Activated CD8-positive, alpha-beta T cell treated with anti-CD3 and anti-CD28 coated beads, Interleukin-2, amount 10 ng/mL, durations not matched to agents 7 days and 5 days (primary cell): ENCODE measurements at regions not wholly inside any gene's neighbourhood (a gene's known extent, or its start where the extent isn't known, plus 50 kb on each side); places are given as distances from the start of the nearest gene placed in this dataset.

Source experiments
- ATAC-seq: fragments of 150-1000 bp; cut with Tn5 transposase; one replicate; pipeline ENCODE4 v1.10.0; 2021; ENCODE audit warnings: moderate library complexity
- CTCF ChIA-PET: fragments of 350-600 bp; sonication (Branson Sonifier 250); formaldehyde crosslinking; loops from one replicate; lab custom pipeline; 2021; ENCODE audit warnings: antibody characterized with exemption; lab: Charles Lee
- POLR2A ChIA-PET: fragments of 350-600 bp; sonication (Branson Sonifier 250); formaldehyde crosslinking; loops from one replicate; lab custom pipeline; 2021; ENCODE audit warnings: antibody characterized with exemption; lab: Charles Lee
- DNase-seq: peaks from one replicate; pipeline ENCODE4 v3.0.0-alpha.2; 2020
- H3K27ac Mint-ChIP-seq: one replicate; pipeline ENCODE4 v1.8.0; 2021; ENCODE audit warnings: mild to moderate bottlenecking, mixed read lengths
- H3K27me3 Mint-ChIP-seq: one replicate; pipeline ENCODE4 v1.8.0; 2021; ENCODE audit warnings: low read depth, mixed read lengths
- H3K36me3 Mint-ChIP-seq: one replicate; pipeline ENCODE4 v1.8.0; 2021; ENCODE audit warnings: low read depth, mixed read lengths
- H3K4me1 Mint-ChIP-seq: one replicate; pipeline ENCODE4 v1.8.0; 2021; ENCODE audit warnings: low read depth, mixed read lengths
- H3K4me3 Mint-ChIP-seq: one replicate; pipeline ENCODE4 v1.8.0; 2021; ENCODE audit warnings: mild to moderate bottlenecking, mixed read lengths
- H3K9me3 Mint-ChIP-seq: one replicate; pipeline ENCODE4 v1.8.0; 2022; ENCODE audit warnings: mixed read lengths; ENCODE audit not compliant: insufficient read depth

- Mint-ChIP-seq H3K36me3 (no peaks in the 10 kb centered on the region), H3K27ac (no peak overlapping the region), H3K4me3 (no peak overlapping the region), H3K9me3 (peaks cover 22% of the 10 kb centered on the region), H3K4me1 (no peaks in the 10 kb centered on the region), H3K27me3 (no peaks in the 10 kb centered on the region)
- DNase-seq (no peak), ATAC-seq (no peak)
- CTCF ChIA-PET, result no interaction called here
- POLR2A ChIA-PET, result no interaction called here
Observed at GRCh38 chr3:76479161-76479650, 560.7 kb upstream of the ROBO2 start.

GRCh38 chr3:76482510-76482909, 557.4 kb upstream of the ROBO2 start:
- Mint-ChIP-seq H3K9me3 (peaks cover 13% of the 10 kb centered on the region), H3K27ac (no peak overlapping the region), H3K27me3 (no peaks in the 10 kb centered on the region), H3K4me1 (no peaks in the 10 kb centered on the region), H3K4me3 (no peak overlapping the region), H3K36me3 (no peaks in the 10 kb centered on the region)
- ChIA-PET CTCF (no interaction called here), POLR2A (no interaction called here)
- DNase-seq, result no peak
- ATAC-seq, result no peak

GRCh38 chr3:76487446-76487845, 552.5 kb upstream of the ROBO2 start:
- H3K27ac Mint-ChIP-seq, result no peak overlapping the region
- POLR2A ChIA-PET, result no interaction called here
- no peak overlapping the region for H3K4me3 Mint-ChIP-seq
- H3K4me1 Mint-ChIP-seq, result no peaks in the 10 kb centered on the region
- ATAC-seq (no peak), DNase-seq (no peak)
- no peaks in the 10 kb centered on the region for H3K36me3 Mint-ChIP-seq
- H3K9me3 Mint-ChIP-seq, result peaks cover 3% of the 10 kb centered on the region
- no peaks in the 10 kb centered on the region for H3K27me3 Mint-ChIP-seq
- CTCF ChIA-PET, result no interaction called here

GRCh38 chr3:76490064-76490463, 549.8 kb upstream of the ROBO2 start:
- Mint-ChIP-seq H3K27ac (no peak overlapping the region), H3K4me3 (no peak overlapping the region), H3K4me1 (no peaks in the 10 kb centered on the region), H3K36me3 (no peaks in the 10 kb centered on the region), H3K27me3 (no peaks in the 10 kb centered on the region), H3K9me3 (peaks cover 3% of the 10 kb centered on the region)
- no peak for ATAC-seq
- ChIA-PET CTCF (no interaction called here), POLR2A (no interaction called here)
- DNase-seq, result no peak

- no peak for DNase-seq
- CTCF ChIA-PET, result no interaction called here
- Mint-ChIP-seq H3K4me3 (no peak overlapping the region), H3K9me3 (peaks cover 14% of the 10 kb centered on the region), H3K4me1 (no peaks in the 10 kb centered on the region), H3K27ac (no peak overlapping the region), H3K27me3 (no peaks in the 10 kb centered on the region), H3K36me3 (no peaks in the 10 kb centered on the region)
- POLR2A ChIA-PET, result no interaction called here
- no peak for ATAC-seq
Observed at GRCh38 chr3:76495216-76495615, 544.7 kb upstream of the ROBO2 start.

GRCh38 chr3:76497636-76498035, 542.3 kb upstream of the ROBO2 start:
- POLR2A ChIA-PET, result no interaction called here
- no peaks in the 10 kb centered on the region for H3K36me3 Mint-ChIP-seq
- CTCF ChIA-PET, result no interaction called here

GRCh38 chr3:76500746-76501275, 539.1 kb upstream of the ROBO2 start:
- POLR2A ChIA-PET, result no interaction called here
- H3K9me3 Mint-ChIP-seq, result peaks cover 23% of the 10 kb centered on the region

More at GRCh38 chr3:76497636-76498035, 542.3 kb upstream of the ROBO2 start:
- Mint-ChIP-seq H3K9me3 (peaks cover 11% of the 10 kb centered on the region), H3K4me1 (no peaks in the 10 kb centered on the region), H3K4me3 (no peak overlapping the region), H3K27ac (no peak overlapping the region), H3K27me3 (no peaks in the 10 kb centered on the region)
- DNase-seq (no peak), ATAC-seq (no peak)

GRCh38 chr3:76501315-76501714, 538.6 kb upstream of the ROBO2 start:
- Mint-ChIP-seq H3K27ac (no peak overlapping the region), H3K27me3 (no peaks in the 10 kb centered on the region), H3K36me3 (no peaks in the 10 kb centered on the region), H3K4me3 (no peak overlapping the region), H3K4me1 (no peaks in the 10 kb centered on the region), H3K9me3 (peaks cover 21% of the 10 kb centered on the region)
- CTCF ChIA-PET, result no interaction called here
- no peak for DNase-seq
- POLR2A ChIA-PET, result no interaction called here
- no peak for ATAC-seq

More at GRCh38 chr3:76500746-76501275, 539.1 kb upstream of the ROBO2 start:
- Mint-ChIP-seq H3K36me3 (no peaks in the 10 kb centered on the region), H3K4me1 (no peaks in the 10 kb centered on the region), H3K27me3 (no peaks in the 10 kb centered on the region), H3K27ac (no peak overlapping the region), H3K4me3 (no peak overlapping the region)
- no peak for DNase-seq
- CTCF ChIA-PET, result no interaction called here
- no peak for ATAC-seq

- Mint-ChIP-seq H3K27ac (no peak overlapping the region), H3K27me3 (no peaks in the 10 kb centered on the region), H3K9me3 (peaks cover 20% of the 10 kb centered on the region), H3K36me3 (no peaks in the 10 kb centered on the region), H3K4me3 (no peak overlapping the region), H3K4me1 (no peaks in the 10 kb centered on the region)
- POLR2A ChIA-PET, result no interaction called here
- ATAC-seq (no peak), DNase-seq (no peak)
- CTCF ChIA-PET, result no interaction called here
Observed at GRCh38 chr3:76502076-76502475, 537.8 kb upstream of the ROBO2 start.

GRCh38 chr3:76505202-76505845, 534.6 kb upstream of the ROBO2 start:
- Mint-ChIP-seq H3K4me1 (no peaks in the 10 kb centered on the region), H3K27ac (no peak overlapping the region), H3K4me3 (no peak overlapping the region), H3K9me3 (peaks cover 12% of the 10 kb centered on the region), H3K27me3 (no peaks in the 10 kb centered on the region), H3K36me3 (no peaks in the 10 kb centered on the region)
- ChIA-PET POLR2A (interaction anchor here (0.7 kb wide), 1 partner anchor 13 kb away, joined by 3 read pairs; no protein-coding TSS in a partner anchor), CTCF (no interaction called here)
- ATAC-seq (no peak), DNase-seq (no peak)

GRCh38 chr3:76509179-76509830, 530.6 kb upstream of the ROBO2 start:
- ChIA-PET CTCF (no interaction called here), POLR2A (no interaction called here)
- Mint-ChIP-seq H3K9me3 (peaks cover 6% of the 10 kb centered on the region), H3K4me3 (no peak overlapping the region), H3K36me3 (no peaks in the 10 kb centered on the region), H3K27me3 (no peaks in the 10 kb centered on the region), H3K27ac (no peak overlapping the region), H3K4me1 (no peaks in the 10 kb centered on the region)
- ATAC-seq (no peak), DNase-seq (no peak)

- Mint-ChIP-seq H3K27me3 (no peaks in the 10 kb centered on the region), H3K4me1 (no peaks in the 10 kb centered on the region), H3K36me3 (no peaks in the 10 kb centered on the region), H3K4me3 (no peak overlapping the region), H3K9me3 (no peaks in the 10 kb centered on the region), H3K27ac (no peak overlapping the region)
- ChIA-PET CTCF (no interaction called here), POLR2A (no interaction called here)
- no peak for DNase-seq
- ATAC-seq, result no peak
Observed at GRCh38 chr3:76514836-76515235, 525.1 kb upstream of the ROBO2 start.
